ENCODE measurements at regions not wholly inside any gene's neighbourhood (a gene's known extent, or its start where the extent isn't known, plus 50 kb on each side); places are given as distances from the start of the nearest gene placed in this dataset.

DNA sequence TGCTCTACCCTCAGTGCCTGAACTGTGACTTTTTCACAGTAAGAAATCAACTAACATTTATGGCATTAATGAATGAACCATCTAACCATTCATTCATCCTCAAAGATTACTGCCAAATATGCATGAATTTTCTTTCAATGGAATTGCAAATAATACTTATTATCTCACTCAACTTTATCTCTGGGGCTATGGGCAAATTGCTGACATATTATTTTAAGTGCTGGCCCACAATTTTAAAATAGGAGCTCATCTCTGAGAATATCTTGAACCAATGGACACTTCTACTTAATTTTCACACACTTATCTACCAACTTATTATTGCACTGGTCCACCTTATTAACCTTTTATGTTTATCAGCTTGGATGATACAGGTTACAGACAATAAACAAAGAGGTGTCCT, 182.8 kb downstream of the RBM43 start:
- Mint-ChIP-seq H3K27me3 (peaks cover 6% of the 10 kb centered on the region), H3K27ac (no peak overlapping the region), H3K36me3 (peaks cover 1% of the 10 kb centered on the region), H3K4me3 (no peak overlapping the region), H3K9me3 (peaks cover 7% of the 10 kb centered on the region), H3K4me1 (no peaks in the 10 kb centered on the region)
- no peak for DNase-seq

GRCh38 chr2:151071906-151072305, 189.8 kb downstream of the RBM43 start:
- H3K9me3 Mint-ChIP-seq = peaks cover under 1% of the 10 kb centered on the region
- no peaks in the 10 kb centered on the region for H3K4me1 Mint-ChIP-seq
- no peak overlapping the region for H3K4me3 Mint-ChIP-seq
- H3K27ac Mint-ChIP-seq = no peak overlapping the region
- no peak for DNase-seq
- H3K36me3 Mint-ChIP-seq = no peaks in the 10 kb centered on the region
- H3K27me3 Mint-ChIP-seq = no peaks in the 10 kb centered on the region

- no peak for DNase-seq
- H3K4me1 Mint-ChIP-seq = no peaks in the 10 kb centered on the region
- H3K36me3 Mint-ChIP-seq = no peaks in the 10 kb centered on the region
- no peak overlapping the region for H3K27ac Mint-ChIP-seq
- H3K9me3 Mint-ChIP-seq = no peaks in the 10 kb centered on the region
- no peaks in the 10 kb centered on the region for H3K27me3 Mint-ChIP-seq
- H3K4me3 Mint-ChIP-seq = no peak overlapping the region
Observed at GRCh38 chr2:151071382-151071781, 190.3 kb downstream of the RBM43 start.

- Mint-ChIP-seq H3K4me3 (no peak overlapping the region), H3K36me3 (no peaks in the 10 kb centered on the region), H3K4me1 (no peaks in the 10 kb centered on the region), H3K27me3 (no peaks in the 10 kb centered on the region), H3K27ac (no peak overlapping the region), H3K9me3 (no peaks in the 10 kb centered on the region)
- no peak for DNase-seq
Observed at GRCh38 chr2:151070253-151070652, 191.4 kb downstream of the RBM43 start.

GRCh38 chr2:151067658-151068369, 193.8 kb downstream of the RBM43 start:
- H3K9me3 Mint-ChIP-seq = no peaks in the 10 kb centered on the region
- no peak for DNase-seq
- H3K36me3 Mint-ChIP-seq = no peaks in the 10 kb centered on the region
- no peak overlapping the region for H3K4me3 Mint-ChIP-seq
- H3K27me3 Mint-ChIP-seq = no peaks in the 10 kb centered on the region
- H3K4me1 Mint-ChIP-seq = no peaks in the 10 kb centered on the region
- no peak overlapping the region for H3K27ac Mint-ChIP-seq

- no peak overlapping the region for H3K27ac Mint-ChIP-seq
Observed at GRCh38 chr2:151063271-151063670, 198.4 kb downstream of the RBM43 start.

DNA sequence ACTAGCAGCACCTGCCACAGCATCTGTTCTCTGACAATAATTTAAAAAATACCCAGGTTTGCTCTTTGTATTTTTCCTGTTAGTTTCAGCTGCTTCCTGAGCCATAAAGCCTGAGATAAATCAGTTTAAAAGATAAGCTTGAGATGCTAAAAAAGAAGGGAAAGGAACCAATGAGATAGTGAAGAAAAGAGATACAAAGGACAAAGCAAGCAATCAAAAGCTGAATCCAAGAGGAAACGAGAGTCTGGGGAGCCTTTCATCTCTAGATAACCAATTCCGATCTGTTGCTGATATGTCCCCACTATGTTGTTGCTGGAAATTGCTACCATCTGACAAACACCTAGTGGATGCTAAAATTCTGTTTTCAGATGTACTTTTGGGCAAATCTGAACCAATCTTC, 201.4 kb downstream of the RBM43 start:
- H3K27ac Mint-ChIP-seq = no peak overlapping the region
- H3K4me3 Mint-ChIP-seq = no peak overlapping the region
- no peaks in the 10 kb centered on the region for H3K36me3 Mint-ChIP-seq
- no peak for DNase-seq
- no peaks in the 10 kb centered on the region for H3K9me3 Mint-ChIP-seq
- H3K27me3 Mint-ChIP-seq = peaks cover 20% of the 10 kb centered on the region
- no peaks in the 10 kb centered on the region for H3K4me1 Mint-ChIP-seq

More at GRCh38 chr2:151063271-151063670, 198.4 kb downstream of the RBM43 start:
- H3K4me3 Mint-ChIP-seq = no peak overlapping the region
- H3K9me3 Mint-ChIP-seq = no peaks in the 10 kb centered on the region
- H3K4me1 Mint-ChIP-seq = no peaks in the 10 kb centered on the region
- DNase-seq = no peak
- no peaks in the 10 kb centered on the region for H3K36me3 Mint-ChIP-seq
- peaks cover 17% of the 10 kb centered on the region for H3K27me3 Mint-ChIP-seq

DNA sequence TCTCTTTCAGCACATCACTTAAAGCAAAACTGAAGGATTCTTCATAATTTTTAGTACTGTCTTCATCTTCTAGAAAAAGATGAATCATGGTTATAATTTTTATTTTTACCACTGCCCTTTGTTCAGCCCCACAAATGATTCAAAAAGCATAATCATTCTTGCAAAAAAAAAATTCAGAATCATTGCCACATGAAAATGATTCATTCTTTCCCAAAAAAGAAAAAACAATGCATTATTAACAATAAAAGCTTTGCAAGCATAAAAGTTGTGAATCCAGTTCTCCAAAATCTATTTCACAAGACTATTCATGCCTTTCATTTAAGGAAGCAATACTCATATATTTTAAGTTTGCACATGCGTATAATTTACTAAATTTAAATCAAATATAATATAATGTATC, 204.8 kb downstream of the RBM43 start:
- Mint-ChIP-seq H3K9me3 (no peaks in the 10 kb centered on the region), H3K27me3 (peaks cover 15% of the 10 kb centered on the region), H3K27ac (no peak overlapping the region), H3K4me1 (peaks cover 1% of the 10 kb centered on the region), H3K4me3 (no peak overlapping the region), H3K36me3 (no peaks in the 10 kb centered on the region)
- DNase-seq = no peak

GRCh38 chr2:151053661-151053990, 208.0 kb downstream of the RBM43 start:
- Mint-ChIP-seq H3K27me3 (peaks cover 6% of the 10 kb centered on the region), H3K4me1 (peaks cover 4% of the 10 kb centered on the region)
- DNase-seq = no peak

DNA sequence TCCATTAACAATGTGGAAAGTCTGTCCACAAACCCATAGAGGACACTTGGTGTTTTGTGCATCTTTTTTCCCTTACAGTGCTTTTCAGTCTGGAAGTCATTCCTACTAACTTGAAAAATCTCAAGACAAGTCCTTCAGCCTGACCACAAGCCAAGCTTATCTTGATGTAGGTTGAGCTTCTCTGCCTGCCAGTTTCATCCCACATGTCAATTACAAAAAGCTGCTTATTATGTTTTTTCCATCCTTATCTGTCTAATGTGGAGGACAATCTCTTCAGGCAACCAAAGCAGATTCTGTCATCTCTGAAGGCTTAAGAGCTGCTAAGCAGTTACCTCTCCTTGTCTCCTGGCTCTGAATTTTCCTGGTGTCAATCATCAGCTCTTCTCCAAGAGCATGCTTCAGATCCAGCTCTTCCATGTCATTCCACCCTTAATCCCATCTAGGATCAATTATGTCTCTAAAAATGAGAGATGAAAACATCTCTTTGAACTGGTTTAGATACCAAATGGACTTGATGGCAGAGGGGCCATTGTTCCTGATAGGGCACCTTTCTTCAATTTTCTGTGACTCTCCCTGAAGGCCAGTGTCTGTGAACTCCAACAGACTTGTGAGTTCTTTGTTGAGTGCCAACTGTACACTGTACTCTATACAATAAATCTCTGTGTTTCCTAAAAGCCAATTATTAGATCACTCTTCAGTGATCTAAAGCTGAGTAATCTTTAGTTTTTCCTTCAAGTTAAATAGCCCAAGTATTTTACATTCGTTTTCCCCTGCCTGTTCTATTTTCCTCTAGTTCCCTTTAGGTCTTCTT, 208.6 kb downstream of the RBM43 start:
- Mint-ChIP-seq H3K9me3 (no peaks in the 10 kb centered on the region), H3K4me3 (no peak overlapping the region), H3K4me1 (peaks cover 4% of the 10 kb centered on the region), H3K27me3 (peaks cover under 1% of the 10 kb centered on the region), H3K36me3 (no peaks in the 10 kb centered on the region), H3K27ac (no peak overlapping the region)
- DNase-seq = no peak

More at GRCh38 chr2:151053661-151053990, 208.0 kb downstream of the RBM43 start:
- Mint-ChIP-seq H3K9me3 (no peaks in the 10 kb centered on the region), H3K27ac (no peak overlapping the region), H3K36me3 (no peaks in the 10 kb centered on the region), H3K4me3 (no peak overlapping the region)

DNA sequence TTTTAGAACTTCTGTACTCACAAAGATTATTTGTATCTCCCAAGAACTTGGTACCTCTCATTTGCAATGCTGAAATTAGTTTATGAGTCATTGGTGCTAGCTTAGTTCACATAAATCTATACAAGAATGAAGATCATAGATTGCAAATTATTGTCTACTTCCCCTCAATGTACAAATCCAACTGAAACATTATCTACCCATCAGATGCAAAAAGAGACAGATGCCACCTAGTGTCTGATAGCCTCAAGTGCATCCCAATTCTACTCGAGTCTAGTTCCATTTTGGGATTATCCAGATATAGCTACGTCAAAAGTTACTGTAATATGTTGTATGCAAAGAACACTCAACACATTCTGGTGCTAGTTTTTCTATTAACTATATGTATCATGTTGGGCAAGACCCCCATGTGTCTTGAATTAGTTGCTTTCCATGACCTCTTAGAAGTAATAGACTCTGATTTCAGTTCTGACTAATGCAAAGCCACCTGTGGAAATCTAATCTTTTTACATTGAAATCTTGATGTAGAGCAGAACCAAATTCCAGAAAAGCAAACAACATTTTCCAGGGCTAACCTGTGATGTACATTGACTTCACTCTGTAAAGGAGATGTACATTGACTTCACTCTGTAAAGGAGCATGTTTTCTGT, 210.0 kb downstream of the RBM43 start:
- H3K9me3 Mint-ChIP-seq = no peaks in the 10 kb centered on the region
- H3K4me1 Mint-ChIP-seq = peaks cover 4% of the 10 kb centered on the region
- peaks cover 4% of the 10 kb centered on the region for H3K27me3 Mint-ChIP-seq
- no peaks in the 10 kb centered on the region for H3K36me3 Mint-ChIP-seq
- H3K4me3 Mint-ChIP-seq = no peak overlapping the region
- no peak for DNase-seq
- no peak overlapping the region for H3K27ac Mint-ChIP-seq

DNA sequence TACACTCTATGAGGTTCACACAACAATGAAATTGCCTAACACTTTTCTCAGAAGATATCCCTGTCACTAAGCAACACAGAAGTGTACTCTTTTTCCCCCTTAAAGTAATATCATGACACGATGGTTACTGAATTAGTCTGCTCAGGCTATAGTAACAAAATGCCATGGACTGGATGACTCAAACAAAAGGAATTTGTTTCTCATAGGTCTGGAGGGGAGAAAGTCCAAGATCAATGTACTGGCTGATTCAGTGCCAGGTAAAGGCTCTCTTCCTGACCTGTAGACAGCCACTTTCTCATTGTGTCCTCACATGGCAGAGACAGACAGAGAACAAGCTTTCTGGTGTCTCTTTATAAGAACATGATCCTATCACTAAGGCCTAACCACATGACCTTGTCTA, 211.9 kb downstream of the RBM43 start:
- no peaks in the 10 kb centered on the region for H3K36me3 Mint-ChIP-seq
- H3K4me1 Mint-ChIP-seq = peaks cover 4% of the 10 kb centered on the region
- H3K9me3 Mint-ChIP-seq = no peaks in the 10 kb centered on the region
- H3K27me3 Mint-ChIP-seq = peaks cover 4% of the 10 kb centered on the region
- DNase-seq = no peak
- no peak overlapping the region for H3K4me3 Mint-ChIP-seq
- no peak overlapping the region for H3K27ac Mint-ChIP-seq

DNA sequence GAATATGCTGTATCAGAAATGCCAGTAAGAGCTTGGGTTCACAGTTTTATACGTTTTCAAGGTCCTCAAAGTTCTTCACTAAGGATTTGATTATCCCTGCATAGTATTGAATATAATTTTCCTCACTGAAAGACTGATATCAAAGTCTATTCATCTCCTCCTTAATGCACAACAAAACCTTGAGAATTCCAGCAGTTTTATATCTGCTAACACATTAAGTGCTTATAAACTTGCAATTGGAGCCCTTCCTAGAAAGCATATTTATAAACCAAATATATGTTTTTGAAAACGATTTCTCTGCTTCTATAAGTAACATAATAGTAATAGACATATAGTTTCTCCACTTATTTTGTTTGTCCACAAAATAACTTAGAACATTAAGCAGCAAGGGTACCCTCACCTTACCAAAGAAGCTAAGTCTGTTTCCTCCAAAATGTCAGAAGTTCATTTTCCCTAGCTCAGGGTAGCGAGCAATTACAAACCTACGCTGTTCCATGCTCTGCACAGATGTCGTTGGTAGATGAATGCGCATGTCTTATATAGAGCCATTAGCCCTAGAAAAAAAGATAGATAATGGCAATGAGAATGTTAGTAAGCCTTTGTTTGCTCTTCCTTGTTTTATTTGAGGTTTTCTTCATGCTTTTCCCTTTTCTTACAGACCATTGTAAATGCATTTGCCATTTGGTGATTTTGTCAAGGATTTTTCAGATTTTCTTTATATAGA, 213.2 kb downstream of the RBM43 start:
- H3K4me1 Mint-ChIP-seq = peaks cover 4% of the 10 kb centered on the region
- no peaks in the 10 kb centered on the region for H3K36me3 Mint-ChIP-seq
- no peak overlapping the region for H3K27ac Mint-ChIP-seq
- DNase-seq = no peak
- no peaks in the 10 kb centered on the region for H3K9me3 Mint-ChIP-seq
- no peak overlapping the region for H3K4me3 Mint-ChIP-seq
- peaks cover 4% of the 10 kb centered on the region for H3K27me3 Mint-ChIP-seq

DNA sequence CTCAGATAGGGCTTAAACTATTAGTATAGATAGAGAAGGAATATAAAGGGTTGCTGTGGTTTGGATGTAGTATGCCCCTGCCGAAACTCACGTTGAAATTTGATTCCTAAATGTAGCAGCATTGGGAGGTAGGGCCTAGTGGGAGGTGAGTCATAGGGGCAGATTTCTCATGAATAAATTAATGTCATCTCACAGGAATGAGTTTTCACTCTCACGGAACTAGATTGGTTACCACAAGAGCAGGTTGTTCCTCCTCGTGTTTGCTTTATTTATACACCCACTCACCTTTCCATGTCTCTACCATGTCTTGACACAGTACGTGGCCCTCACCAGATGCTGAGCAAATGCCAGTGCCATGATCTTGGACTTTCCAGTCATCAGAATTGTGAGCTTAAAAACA, 218.2 kb downstream of the RBM43 start:
- H3K4me1 Mint-ChIP-seq = no peaks in the 10 kb centered on the region
- H3K36me3 Mint-ChIP-seq = no peaks in the 10 kb centered on the region
- no peak overlapping the region for H3K27ac Mint-ChIP-seq
- no peaks in the 10 kb centered on the region for H3K9me3 Mint-ChIP-seq
- H3K27me3 Mint-ChIP-seq = peaks cover 6% of the 10 kb centered on the region
- DNase-seq = no peak
- no peak overlapping the region for H3K4me3 Mint-ChIP-seq

DNA sequence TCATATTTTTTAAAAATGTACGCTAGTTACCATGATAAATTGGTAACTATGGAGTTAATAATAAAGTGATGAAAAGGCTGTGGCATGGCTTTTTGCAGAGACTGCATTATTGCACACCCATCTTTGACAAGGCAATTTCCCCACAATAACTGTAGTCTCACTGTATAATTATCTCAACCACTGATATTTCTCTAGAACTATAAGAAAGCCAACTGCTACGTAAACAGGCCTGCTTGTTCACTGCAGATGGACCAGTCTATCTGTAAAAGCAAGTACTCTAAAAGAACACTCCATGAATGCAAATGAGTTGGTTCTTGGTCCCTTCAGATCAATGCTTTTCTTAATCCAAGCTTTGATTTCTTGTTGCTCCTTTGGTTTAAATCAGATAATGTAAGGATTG, 218.7 kb downstream of the RBM43 start:
- no peaks in the 10 kb centered on the region for H3K4me1 Mint-ChIP-seq
- no peaks in the 10 kb centered on the region for H3K36me3 Mint-ChIP-seq
- no peak for DNase-seq
- H3K27me3 Mint-ChIP-seq = peaks cover 9% of the 10 kb centered on the region
- H3K27ac Mint-ChIP-seq = no peak overlapping the region
- H3K9me3 Mint-ChIP-seq = no peaks in the 10 kb centered on the region
- no peak overlapping the region for H3K4me3 Mint-ChIP-seq

All from activated naive CD8-positive, alpha-beta T cell treated with anti-CD3 and anti-CD28 coated beads for 36 hours (primary cell).